NCI-H748 treated with DMSO at 0.1 percent for 48 hours (cell line): ENCODE measurements at regions not wholly inside any gene's neighbourhood (a gene's known extent, or its start where the extent isn't known, plus 50 kb on each side); places are given as distances from the start of the nearest gene placed in this dataset.

ENCODE experiments used
- DNase-seq: peaks from one replicate; lab custom pipeline; 2025; lab: John Stamatoyannopoulos, UW

DNA sequence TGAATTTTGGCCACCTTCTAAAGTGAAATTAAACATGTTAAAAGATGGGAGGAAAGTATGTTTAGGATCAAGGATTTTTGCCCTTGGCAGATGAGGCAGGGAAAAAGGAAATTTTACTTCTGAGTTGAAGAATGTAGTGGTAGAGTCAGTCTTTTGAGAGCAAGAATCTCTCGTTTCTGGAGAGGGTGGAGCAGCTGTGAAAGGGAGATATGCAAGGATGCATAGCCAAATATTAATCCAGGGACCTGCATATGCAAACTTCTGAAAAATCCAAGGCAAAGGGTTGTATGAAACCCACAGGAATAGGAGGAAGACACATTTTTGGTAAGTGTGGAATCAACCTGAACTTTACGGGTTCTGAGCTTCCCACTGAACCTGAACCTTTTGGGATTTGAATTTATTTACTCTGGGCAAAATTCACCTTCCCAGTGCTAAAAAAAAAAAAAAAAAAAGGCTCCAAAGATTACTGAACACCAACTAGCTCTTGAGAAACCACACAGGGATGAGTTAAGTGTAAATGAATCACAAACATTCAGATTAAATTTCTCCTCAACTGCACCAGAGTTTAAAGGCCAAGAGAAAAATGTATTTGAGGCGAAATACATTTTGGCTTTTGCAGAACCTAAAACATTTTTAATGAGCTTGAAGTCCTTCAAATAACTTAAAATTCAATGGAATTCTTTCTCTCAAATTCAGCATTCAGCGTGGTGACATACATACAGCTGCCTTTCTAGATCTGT, 187.1 kb upstream of the CDKN3 start:
- no peak for DNase-seq

DNA sequence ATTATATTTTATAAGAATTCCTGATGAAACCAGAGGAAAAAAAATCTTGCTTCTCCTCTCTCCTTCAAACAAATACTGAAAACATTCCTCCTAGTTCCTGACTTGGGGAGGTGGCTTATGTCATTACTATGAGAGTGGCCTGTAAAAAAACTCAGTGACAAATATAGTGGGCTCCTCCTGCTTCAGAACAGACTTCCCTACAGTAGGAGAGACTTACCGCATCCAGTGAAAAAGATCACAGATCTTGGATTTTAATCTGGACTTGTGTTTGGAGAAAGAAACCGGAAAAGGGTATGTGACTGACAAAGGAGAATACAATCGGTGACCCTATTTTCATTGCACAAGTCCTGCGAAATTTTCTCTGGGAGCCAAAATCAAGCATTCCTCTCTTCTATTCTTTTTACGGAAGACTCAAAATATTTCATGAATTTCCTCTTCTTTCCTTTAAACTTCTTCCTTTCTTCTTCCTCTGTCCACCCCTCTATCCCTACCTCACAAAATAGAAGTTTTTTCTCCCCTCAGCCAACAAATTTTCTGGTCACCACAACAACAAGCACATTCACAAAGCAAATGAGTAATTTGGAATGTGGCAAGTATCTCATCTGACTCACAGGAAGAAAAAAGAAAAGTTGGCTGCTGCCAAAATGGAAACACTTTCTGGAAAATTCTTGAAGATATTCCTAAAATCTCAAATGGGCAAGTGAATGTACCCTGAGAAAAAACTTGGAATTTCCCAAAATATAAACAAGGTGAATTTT, 185.1 kb upstream of the CDKN3 start:
- no peak for DNase-seq

- no peak for DNase-seq
Observed at GRCh38 chr14:54213536-54213935, 183.3 kb upstream of the CDKN3 start.

DNA sequence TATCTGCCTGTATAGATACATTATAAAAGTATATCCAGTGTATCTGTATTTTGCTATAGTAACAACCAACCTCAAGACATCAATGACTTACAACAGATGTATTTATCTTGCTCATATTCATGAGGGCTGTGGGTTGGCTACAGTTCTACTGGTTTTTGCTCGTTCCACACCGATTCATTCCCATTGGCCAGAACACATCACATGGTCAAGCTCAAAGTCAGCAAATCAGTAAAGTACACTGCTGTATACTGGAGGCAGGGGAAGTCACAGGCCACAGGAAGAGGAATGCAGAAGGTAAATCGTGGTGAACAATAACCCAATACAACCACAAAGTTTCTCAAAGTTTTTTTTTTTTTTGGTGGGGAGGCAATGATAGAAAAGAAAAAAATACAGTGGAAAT, 180.0 kb upstream of the CDKN3 start:
- DNase-seq: no peak

GRCh38 chr14:54219261-54220070, 177.3 kb upstream of the CDKN3 start:
- DNase-seq: no peak

GRCh38 chr14:54220071-54220703, 176.6 kb upstream of the CDKN3 start:
- DNase-seq: no peak

DNA sequence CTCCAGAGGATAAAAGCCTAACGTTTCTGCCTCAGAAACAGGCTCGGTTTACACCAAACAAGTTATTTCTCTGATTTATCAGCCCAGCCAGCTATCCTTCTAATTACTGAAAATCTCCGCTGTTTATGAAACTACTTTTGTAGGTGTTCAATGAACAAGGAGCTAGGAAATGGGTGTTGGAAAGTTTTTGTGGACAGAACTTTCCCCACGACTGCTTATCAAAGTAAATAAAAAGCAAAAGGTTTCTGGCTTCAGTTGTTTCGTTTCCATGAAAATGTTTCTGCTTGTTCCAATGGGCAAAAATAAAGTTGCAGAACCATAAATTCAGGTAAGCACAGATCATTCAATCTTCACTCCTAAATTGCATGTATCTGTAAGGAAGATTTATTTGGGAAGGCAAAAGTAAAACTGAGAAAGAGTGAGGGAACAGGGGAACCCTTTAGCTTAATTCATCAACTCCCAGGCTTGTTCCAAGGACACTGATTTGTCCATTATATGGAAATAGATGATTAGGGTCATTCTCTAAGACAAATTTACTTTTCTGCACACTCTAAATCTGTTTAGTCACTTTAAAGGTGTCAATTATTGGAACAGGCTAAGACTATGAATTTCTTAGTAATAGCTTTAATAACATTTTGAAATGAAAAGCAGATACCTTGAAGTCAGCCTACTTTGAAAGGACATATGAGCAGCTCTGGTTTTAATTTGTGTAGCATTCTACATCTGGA, 175.9 kb upstream of the CDKN3 start:
- no peak for DNase-seq

DNA sequence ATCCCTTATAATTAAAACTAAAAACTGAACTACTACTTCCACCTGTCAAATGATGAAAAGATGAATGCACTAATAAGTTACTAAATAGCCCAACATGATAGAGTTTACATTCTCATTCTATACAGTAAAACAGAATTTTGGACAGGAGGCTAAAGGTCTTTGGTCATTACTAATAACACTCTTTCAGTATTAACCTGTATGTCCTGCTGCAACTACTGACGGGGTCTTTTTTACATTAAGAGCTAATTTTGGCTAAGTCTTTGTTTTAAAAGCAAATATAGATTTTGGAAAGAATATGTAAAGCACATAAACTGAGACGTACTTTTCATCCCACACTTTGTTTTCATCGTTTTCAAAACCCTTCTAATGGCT, 175.4 kb upstream of the CDKN3 start:
- DNase-seq: no peak

DNA sequence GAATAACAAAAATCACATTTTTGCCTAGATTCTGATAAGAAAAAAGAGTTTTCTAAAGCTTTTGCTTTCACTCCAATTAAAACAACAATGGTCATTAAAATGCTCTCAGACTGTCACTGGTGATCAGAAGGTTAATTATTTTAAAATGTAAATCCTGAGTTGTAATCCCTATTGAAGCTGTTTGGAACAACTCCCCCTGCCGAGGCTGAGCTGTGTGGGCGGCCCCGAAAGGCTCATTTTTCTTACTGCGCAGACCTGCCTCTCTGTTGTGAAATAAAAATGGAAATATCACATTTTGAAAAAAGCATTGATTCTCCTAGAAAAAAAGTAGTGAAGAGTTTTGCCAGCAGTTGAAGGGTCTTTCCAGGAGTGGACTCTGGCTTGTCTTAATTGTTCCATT, 174.8 kb upstream of the CDKN3 start:
- DNase-seq: no peak

- DNase-seq: no peak
Observed at GRCh38 chr14:54223831-54224402, 172.9 kb upstream of the CDKN3 start.

DNA sequence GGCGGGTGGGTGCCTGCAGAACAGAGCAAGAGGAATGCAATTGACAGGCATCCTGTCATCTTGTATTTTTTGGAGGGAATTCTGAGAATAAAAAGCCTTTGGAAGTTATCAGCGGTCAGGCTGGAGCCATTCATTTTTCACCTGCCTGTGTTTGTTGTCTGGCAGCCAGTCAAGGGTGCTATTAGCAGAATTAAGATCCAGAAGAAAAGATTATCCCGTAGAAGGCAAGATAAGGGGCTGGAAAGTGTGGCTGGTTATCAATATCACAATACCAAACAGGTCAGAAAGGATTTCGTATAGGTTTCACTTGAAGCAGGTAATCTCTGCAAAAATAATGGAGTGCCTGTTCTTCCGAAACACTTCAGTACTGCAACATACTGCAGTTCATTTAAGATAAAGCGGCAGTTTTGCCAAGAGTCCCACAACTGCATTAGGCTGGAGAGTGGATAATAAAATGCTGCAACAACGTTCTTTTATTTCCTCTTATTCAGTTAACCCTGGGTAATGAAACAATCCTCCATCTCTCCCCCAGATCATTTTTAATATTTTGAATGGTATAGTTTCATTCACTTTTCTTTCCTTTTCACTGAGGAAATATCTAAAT, 171.2 kb upstream of the CDKN3 start:
- no peak for DNase-seq

DNA sequence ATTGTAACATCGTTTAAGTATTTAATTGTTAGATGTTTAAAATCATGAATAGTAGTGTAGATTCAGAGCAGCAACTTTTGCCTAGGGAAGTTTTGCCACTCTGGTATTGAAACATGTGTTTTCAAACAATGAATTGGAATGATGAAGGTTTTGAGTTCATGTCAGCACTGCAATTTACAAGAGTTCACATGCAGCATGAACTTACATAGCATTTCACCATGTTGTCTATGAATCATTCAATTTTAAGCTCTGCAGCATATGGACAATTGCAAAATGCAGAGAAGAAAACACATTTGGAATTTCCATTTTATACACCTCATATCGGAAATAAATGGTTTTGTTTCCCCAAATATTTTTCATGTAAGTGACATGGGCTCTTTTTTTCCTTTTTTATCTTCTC, 170.7 kb upstream of the CDKN3 start:
- DNase-seq: no peak

GRCh38 chr14:54226558-54226957, 170.2 kb upstream of the CDKN3 start:
- no peak for DNase-seq

DNA sequence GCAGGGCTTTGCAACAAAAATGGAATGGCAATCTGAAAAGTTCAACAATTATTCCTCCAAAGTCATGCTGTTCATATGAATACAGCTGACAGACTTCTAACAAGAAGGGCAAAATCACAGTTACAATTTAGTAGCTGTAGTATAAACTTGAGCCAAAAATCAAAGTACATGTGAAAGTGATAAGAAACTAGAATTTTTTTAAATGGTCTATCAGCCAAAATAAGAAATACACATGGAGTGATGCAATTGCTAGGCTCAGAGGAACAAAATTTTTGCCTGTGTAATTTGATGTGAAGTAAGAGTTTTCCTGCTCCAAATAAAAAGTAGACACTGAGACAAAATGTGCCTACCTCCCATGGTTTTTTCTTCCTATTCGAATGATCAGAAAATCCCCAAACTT, 167.7 kb upstream of the CDKN3 start:
- no peak for DNase-seq

- DNase-seq: no peak
Observed at GRCh38 chr14:54230645-54231044, 166.2 kb upstream of the CDKN3 start.

- no peak for DNase-seq
Observed at GRCh38 chr14:54232735-54233134, 164.1 kb upstream of the CDKN3 start.

DNA sequence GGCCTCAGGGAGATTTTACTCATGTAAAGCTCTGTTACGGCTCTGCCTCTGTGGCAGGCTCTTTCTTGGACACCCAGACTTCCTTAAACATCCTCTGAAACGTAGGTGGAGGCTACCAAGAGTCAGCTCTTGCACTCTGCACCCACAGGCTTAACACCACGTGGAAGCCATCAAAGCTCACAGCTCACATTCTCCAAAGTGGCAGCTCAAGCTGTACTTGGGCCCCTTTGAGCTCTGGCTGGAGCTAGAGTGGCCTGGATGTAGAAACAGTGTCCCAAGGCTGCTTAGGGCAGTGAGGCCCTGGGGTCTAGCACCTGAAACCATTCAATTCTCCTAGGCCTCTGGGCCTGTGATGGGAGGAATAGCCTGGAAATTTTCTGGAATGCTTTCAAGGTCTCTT, 155.3 kb upstream of the CDKN3 start:
- DNase-seq: no peak

GRCh38 chr14:54251356-54251755, 145.5 kb upstream of the CDKN3 start:
- no peak for DNase-seq

DNA sequence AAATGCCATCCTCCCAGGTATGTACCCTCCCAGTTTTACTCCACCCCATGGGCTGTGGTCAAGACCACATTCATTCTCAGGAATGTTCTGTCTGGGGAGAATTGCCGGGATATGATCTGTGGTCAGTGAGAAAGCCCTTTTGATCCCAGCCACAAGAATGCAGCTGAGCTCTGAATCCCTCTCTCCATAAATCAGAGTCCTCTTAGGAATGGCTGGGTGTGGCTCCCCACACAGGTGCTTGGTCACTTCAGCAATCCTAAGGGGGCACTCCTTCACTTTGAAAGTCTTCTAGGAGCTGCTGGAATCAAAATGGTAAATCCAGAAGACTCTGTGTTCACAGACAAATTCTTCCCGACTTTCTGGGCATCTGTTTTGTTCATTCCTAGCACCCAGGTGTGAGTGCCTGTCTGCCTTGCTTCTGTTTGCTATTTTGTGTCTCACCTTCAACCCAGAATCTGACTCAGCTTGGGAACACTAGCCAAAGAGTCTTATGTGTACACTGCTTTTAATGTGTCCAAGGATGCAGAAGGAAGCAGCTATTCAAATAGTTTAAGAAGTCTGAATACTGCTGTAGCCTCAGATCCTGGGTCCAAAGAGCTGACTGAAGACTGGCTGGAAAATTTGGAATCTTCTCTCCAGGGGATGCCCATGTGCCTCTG, 144.6 kb upstream of the CDKN3 start:
- no peak for DNase-seq

- no peak for DNase-seq
Observed at GRCh38 chr14:54253195-54253947, 143.4 kb upstream of the CDKN3 start.
